ENCODE measurements at regions not wholly inside any gene's neighbourhood (a gene's known extent, or its start where the extent isn't known, plus 50 kb on each side); places are given as distances from the start of the nearest gene placed in this dataset.

DNA sequence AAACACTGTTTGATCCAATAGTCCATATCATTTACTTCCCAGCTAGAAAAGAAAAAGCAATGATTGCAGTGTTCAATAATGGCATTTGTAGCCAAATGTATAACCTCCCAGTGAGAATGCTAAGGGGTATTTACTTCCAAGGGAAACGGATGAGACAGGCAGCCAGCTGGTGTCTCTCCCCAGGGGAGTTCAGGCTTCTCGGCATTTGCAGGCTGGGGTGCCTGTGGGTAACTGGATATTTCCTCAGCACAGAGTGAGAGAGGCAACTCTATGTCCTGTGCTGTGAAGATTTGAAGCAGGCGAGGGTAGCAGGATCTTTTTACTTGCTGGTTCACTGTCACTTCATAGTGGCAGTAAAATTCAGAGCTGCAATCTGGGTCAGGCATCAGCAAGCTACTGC is 1455.6 kb upstream of the TMEM132C start:
- Mint-ChIP-seq H3K27me3 (ENCODE audit: unreplicated experiment) (peaks cover 18% of the 10 kb centered on the region), H3K9me3 (ENCODE audit: low read depth, unreplicated experiment) (peaks cover 6% of the 10 kb centered on the region), H3K4me3 (ENCODE audit: low read depth, unreplicated experiment) (no peak overlapping the region), H3K4me1 (ENCODE audit: low read depth, unreplicated experiment) (no peaks in the 10 kb centered on the region), H3K36me3 (ENCODE audit: insufficient read depth, unreplicated experiment) (no peaks in the 10 kb centered on the region), H3K27ac (ENCODE audit: unreplicated experiment) (no peak overlapping the region)
- no peak for DNase-seq
- TF ChIP-seq, protein P1, sequence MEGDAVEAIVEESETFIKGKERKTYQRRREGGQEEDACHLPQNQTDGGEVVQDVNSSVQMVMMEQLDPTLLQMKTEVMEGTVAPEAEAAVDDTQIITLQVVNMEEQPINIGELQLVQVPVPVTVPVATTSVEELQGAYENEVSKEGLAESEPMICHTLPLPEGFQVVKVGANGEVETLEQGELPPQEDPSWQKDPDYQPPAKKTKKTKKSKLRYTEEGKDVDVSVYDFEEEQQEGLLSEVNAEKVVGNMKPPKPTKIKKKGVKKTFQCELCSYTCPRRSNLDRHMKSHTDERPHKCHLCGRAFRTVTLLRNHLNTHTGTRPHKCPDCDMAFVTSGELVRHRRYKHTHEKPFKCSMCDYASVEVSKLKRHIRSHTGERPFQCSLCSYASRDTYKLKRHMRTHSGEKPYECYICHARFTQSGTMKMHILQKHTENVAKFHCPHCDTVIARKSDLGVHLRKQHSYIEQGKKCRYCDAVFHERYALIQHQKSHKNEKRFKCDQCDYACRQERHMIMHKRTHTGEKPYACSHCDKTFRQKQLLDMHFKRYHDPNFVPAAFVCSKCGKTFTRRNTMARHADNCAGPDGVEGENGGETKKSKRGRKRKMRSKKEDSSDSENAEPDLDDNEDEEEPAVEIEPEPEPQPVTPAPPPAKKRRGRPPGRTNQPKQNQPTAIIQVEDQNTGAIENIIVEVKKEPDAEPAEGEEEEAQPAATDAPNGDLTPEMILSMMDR (IDR thresholded peaks at IDR 0.05; ENCODE audit: unreplicated experiment), result no peak
- CTCF ChIA-PET, result interaction anchor here (0.6 to 0.9 kb wide), 2 partner anchors 14 to 50 kb away, joined by 3 read pairs; no protein-coding TSS in a partner anchor
- no TSS peak for BruUV-seq (replicated peaks)
- intact Hi-C loops (cut with micrococcal nuclease; ENCODE audit: unreplicated experiment), result no loop called here

DNA sequence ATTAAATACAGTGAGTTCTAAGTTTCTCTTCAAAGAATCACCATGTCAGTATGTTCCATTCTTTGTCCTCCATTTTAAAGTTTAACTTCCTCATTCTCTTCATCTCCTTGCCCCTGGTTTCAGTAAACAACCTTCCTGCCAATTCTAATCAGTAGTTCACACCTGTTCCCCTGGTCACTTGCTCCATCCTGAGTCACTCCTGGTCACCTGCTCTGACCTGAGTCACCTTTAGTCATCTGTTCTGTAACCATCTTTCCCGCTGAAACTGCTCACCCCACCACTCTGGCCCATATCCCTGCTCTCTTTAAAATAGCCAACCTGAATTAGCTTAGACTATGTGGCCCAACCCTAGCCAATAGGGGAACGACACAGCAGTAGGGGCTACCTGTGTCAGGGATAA is 1447.4 kb upstream of the TMEM132C start:
- BruUV-seq (replicated peaks), result no TSS peak
- H3K4me3 Mint-ChIP-seq (ENCODE audit: low read depth, unreplicated experiment), result no peak overlapping the region
- CTCF ChIA-PET, result no interaction called here
- no peaks in the 10 kb centered on the region for H3K36me3 Mint-ChIP-seq (ENCODE audit: insufficient read depth, unreplicated experiment)
- H3K9me3 Mint-ChIP-seq (ENCODE audit: low read depth, unreplicated experiment), result peaks cover 13% of the 10 kb centered on the region
- no peak for DNase-seq
- no peak overlapping the region for H3K27ac Mint-ChIP-seq (ENCODE audit: unreplicated experiment)
- no peaks in the 10 kb centered on the region for H3K4me1 Mint-ChIP-seq (ENCODE audit: low read depth, unreplicated experiment)
- intact Hi-C loops (cut with micrococcal nuclease; ENCODE audit: unreplicated experiment), result no loop called here
- no peaks in the 10 kb centered on the region for H3K27me3 Mint-ChIP-seq (ENCODE audit: unreplicated experiment)
- TF ChIP-seq, protein P1 (IDR thresholded peaks at IDR 0.05; ENCODE audit: unreplicated experiment), result no peak

DNA sequence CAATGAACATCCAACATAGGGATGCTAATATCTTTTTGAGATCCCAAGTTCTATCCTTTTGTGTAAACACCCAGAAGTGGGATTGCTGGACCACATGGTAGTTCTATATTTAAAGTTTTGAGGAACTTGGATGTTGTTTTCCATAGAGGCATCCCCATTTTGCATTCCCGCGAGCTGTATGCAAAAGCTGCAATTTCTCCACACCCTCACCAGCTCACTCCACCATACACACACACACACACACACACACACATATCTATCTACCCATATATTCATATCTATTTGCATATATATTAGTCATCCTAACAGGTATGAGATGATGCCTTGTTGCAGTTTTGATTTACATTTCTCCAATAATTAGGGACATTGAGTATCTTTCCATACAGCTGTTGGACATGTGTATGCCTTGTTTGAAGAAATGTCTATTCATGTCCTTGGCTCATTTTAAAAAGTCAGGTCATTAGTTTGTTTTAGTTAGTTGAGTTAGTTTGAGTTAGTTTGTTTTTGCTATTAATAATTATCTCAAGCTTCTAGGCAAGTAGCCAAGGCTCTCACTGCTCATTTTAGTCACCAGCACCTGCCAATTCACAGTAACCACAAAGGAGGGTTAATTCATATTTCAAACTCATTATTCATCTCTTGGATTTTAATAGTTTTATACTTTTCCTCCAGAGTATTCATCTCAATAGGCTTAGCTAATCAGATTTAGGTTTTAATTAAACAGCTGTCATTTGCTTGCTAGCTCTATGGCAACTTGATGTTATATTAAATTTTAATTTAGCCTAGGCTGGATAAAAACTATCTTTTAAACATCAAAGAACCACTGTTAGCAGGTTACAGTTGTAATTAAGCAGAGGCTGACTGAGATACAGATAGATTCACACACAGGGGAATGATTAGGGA is 1435.9 kb upstream of the TMEM132C start:
- intact Hi-C loops (cut with micrococcal nuclease; ENCODE audit: unreplicated experiment), result no loop called here
- TF ChIP-seq, protein P1 (IDR thresholded peaks at IDR 0.05; ENCODE audit: unreplicated experiment), result no peak
- CTCF ChIA-PET, result interaction anchor here (0.6 to 1.0 kb wide), 4 partner anchors 47 to 938 kb away, joined by 3 to 5 read pairs (median 3); no protein-coding TSS in a partner anchor
- peak; percentile 21 for DNase-seq
- Mint-ChIP-seq H3K4me1 (ENCODE audit: low read depth, unreplicated experiment) (peaks cover 12% of the 10 kb centered on the region), H3K27ac (ENCODE audit: unreplicated experiment) (peak overlapping the region; percentile 8), H3K27me3 (ENCODE audit: unreplicated experiment) (peaks cover 37% of the 10 kb centered on the region), H3K4me3 (ENCODE audit: low read depth, unreplicated experiment) (no peak overlapping the region), H3K36me3 (ENCODE audit: insufficient read depth, unreplicated experiment) (no peaks in the 10 kb centered on the region), H3K9me3 (ENCODE audit: low read depth, unreplicated experiment) (peaks cover 21% of the 10 kb centered on the region)
- BruUV-seq (replicated peaks), result no TSS peak

DNA sequence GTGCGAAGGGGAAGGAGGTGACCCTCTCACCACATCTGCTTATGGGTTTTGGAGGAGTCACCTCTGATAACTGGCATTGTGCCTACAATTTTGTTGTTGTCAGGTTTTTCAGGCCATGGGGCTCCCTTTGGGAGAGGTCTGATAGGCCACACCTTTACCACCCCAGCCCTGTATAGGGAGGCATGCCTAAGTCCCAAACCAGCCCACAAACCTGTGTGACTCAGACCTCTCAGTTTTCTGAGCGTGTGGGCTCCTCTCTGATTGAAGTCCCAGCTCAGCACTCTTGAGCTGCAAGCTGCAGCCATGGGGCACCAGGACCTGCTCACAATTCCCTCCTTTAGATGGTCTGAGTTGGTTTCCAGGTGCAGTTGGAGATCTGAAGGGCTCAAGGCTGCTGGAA is 1429.3 kb upstream of the TMEM132C start:
- peaks cover 17% of the 10 kb centered on the region for H3K9me3 Mint-ChIP-seq (ENCODE audit: low read depth, unreplicated experiment)

More for the DNA sequence above, 1429.3 kb upstream of the TMEM132C start:
- TF ChIP-seq, protein P1 (IDR thresholded peaks at IDR 0.05; ENCODE audit: unreplicated experiment), result no peak
- CTCF ChIA-PET, result no interaction called here
- Mint-ChIP-seq H3K27ac (ENCODE audit: unreplicated experiment) (no peak overlapping the region), H3K4me3 (ENCODE audit: low read depth, unreplicated experiment) (no peak overlapping the region), H3K36me3 (ENCODE audit: insufficient read depth, unreplicated experiment) (no peaks in the 10 kb centered on the region), H3K27me3 (ENCODE audit: unreplicated experiment) (peaks cover under 1% of the 10 kb centered on the region), H3K4me1 (ENCODE audit: low read depth, unreplicated experiment) (no peaks in the 10 kb centered on the region)
- no peak for DNase-seq
- no TSS peak for BruUV-seq (replicated peaks)
- intact Hi-C loops (cut with micrococcal nuclease; ENCODE audit: unreplicated experiment), result no loop called here
